ENCODE measurements at regions not wholly inside any gene's neighbourhood (a gene's known extent, or its start where the extent isn't known, plus 50 kb on each side); places are given as distances from the start of the nearest gene placed in this dataset.

DNA sequence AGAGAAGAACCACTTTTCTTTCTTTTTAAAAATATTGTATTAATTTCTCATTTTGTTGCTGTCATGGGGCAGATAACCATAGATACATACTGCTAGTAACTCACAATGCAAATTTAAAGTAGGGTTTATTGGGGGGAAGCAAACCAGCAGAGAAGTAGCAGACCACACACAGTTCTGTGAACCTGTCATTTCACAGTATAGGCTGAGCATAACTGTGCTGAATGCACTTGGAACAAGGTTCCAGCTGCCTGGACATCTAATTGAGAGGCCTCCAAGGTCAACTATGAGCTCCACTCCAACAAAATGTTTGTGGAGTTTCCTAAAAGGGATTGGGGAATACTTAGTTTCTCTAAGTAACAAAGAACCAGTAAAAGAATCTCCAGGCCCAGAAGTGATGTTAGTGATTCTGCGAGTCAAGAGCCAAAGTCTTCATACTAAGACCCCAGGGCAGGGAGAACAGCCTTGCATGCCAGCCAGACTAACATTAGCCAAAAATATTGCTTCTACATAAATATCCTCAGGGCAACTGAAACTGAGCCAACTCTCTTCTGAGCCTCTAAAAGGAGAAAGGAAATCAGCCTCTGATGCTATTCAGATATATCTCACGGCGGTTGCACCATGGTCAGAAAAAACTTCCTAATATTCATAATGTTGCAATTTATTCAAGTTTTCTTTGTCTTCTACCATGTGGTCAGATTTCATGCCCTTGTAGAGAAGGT lies 856.4 kb upstream of the ALCAM start:
- TF ChIP-seq CTCF (IDR thresholded peaks at IDR 0.05; ENCODE audit: poor library complexity, severe bottlenecking) (no peak), POLR2AphosphoS5 (IDR thresholded peaks at IDR 0.05) (no peak), EP300 (conservative IDR thresholded peaks at IDR 0.05; ENCODE audit: poor library complexity, severe bottlenecking) (no peak), MXI1 (conservative IDR thresholded peaks at IDR 0.05; ENCODE audit: poor library complexity, severe bottlenecking) (no peak), EZH2 (IDR thresholded peaks at IDR 0.05; ENCODE audit: borderline replicate concordance, insufficient read depth, low read length, poor library complexity, severe bottlenecking) (no peak), REST (IDR thresholded peaks at IDR 0.05; ENCODE audit: borderline replicate concordance) (no peak), RAD21 (conservative IDR thresholded peaks at IDR 0.05) (no peak)
